ENCODE measurements at regions not wholly inside any gene's neighbourhood (a gene's known extent, or its start where the extent isn't known, plus 50 kb on each side); places are given as distances from the start of the nearest gene placed in this dataset.

GRCh38 chr3:153001210-153002078 lies 160.6 kb upstream of the RAP2B start:
- intact Hi-C loops (cut with DNase I, micrococcal nuclease) = no loop called here
- ATAC-seq (peak; percentile 19), DNase-seq (no peak)

DNA sequence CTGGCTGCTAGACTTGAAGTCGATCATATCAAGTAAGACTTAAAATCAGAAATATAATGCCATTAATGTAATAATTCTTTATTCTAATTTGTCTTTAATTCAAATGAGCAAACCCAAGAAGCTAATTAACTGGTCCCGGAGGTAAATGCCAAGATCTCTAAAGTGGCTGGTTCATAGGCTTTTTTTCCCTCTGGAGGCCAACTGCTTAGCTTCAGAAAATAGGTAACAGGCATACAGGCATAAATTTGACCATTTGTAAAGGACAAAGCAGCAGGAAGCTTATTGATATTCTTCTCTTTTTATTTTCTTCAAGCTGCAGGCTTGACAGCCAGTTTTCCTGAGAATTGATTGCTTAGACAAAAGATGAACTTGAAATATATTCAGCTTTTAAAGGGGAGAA lies 158.6 kb upstream of the RAP2B start:
- intact Hi-C loops (cut with DNase I, micrococcal nuclease) = no loop called here
- no peak for DNase-seq
- ATAC-seq = no peak

- ATAC-seq (peak; percentile 79), DNase-seq (no peak)
- intact Hi-C loops (cut with DNase I, micrococcal nuclease) = no loop called here
Observed at GRCh38 chr3:153003862-153004261, 158.2 kb upstream of the RAP2B start.

GRCh38 chr3:153008226-153008625 lies 153.8 kb upstream of the RAP2B start:
- no peak for ATAC-seq

DNA sequence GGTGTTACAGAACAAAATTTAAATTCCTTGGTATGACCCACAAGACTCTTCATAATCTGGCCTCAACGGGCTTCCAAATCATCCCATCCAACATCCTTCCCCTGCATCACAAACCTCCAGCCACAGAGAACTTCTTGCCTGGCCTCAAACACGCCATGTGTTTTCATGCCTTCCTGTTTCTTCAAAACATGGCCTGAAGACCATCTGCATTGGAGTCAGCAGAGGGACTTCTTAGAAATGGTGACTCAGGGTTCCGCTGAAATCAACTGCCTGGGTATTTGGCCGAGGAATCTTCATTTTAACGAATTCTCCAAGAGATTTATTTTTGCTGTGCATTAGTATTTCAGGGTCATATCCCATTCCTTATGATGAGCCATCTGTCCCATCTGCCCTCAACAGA lies 138.1 kb upstream of the RAP2B start:
- DNase-seq (no peak), ATAC-seq (no peak)
- intact Hi-C loops (cut with DNase I, micrococcal nuclease) = loop anchor here in 1 of 2 donors (10.0 kb wide), 1 partner anchor 751 kb away; no protein-coding TSS in a partner anchor

More at GRCh38 chr3:153008226-153008625, 153.8 kb upstream of the RAP2B start:
- DNase-seq = no peak
- intact Hi-C loops (cut with DNase I, micrococcal nuclease) = no loop called here

DNA sequence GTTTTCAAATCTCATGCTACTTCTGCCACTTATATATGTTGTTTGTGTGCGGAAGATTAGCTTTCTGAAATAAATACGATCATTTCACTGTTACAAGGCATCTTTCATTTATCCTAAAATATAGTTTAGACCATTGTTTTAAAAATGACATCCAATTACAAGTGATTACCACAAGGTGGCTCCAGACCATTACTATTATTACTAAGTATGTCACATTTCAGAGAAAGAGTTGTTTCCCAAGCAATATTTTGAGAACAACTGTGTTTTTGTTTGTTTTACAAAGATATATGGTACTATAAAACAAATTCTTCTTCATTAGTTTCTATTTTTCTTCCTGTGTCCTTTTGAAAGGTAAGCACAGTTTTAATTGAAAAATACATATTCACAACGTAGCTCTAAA lies 136.0 kb upstream of the RAP2B start:
- intact Hi-C loops (cut with DNase I, micrococcal nuclease) = loop anchor here in 1 of 2 donors (10.0 kb wide), 1 partner anchor 749 kb away; no protein-coding TSS in a partner anchor
- ATAC-seq = no peak
- no peak for DNase-seq

DNA sequence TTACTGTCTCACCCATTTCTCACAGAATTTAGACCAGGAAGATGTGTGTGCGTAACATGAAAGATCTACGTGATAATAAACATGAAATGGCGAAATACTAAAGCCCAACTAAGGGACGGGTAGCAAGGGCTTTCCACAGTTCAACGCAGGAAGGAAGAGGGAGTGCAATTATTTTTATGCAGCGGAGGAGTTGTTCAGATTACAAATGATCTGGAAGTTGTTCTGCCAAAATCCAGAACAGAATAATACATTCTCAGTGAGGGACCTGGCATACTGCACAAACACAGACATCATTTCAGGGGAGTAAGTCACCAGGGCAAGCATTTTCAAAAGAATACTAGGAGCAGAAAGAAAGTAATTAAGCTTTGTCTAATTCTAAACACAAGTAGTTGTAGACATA lies 133.6 kb upstream of the RAP2B start:
- DNase-seq = no peak
- ATAC-seq = no peak
- intact Hi-C loops (cut with DNase I, micrococcal nuclease) = loop anchor here in 1 of 2 donors (10.0 kb wide), 1 partner anchor 746 kb away; no protein-coding TSS in a partner anchor

GRCh38 chr3:153029350-153029749 lies 132.7 kb upstream of the RAP2B start:
- ATAC-seq (no peak), DNase-seq (no peak)
- intact Hi-C loops (cut with DNase I, micrococcal nuclease) = loop anchor here in 1 of 2 donors (10.0 kb wide), 1 partner anchor 745 kb away; no protein-coding TSS in a partner anchor

- DNase-seq = no peak
- no peak for ATAC-seq
- intact Hi-C loops (cut with DNase I, micrococcal nuclease) = no loop called here
Observed at GRCh38 chr3:153032891-153033290, 129.1 kb upstream of the RAP2B start.

DNA sequence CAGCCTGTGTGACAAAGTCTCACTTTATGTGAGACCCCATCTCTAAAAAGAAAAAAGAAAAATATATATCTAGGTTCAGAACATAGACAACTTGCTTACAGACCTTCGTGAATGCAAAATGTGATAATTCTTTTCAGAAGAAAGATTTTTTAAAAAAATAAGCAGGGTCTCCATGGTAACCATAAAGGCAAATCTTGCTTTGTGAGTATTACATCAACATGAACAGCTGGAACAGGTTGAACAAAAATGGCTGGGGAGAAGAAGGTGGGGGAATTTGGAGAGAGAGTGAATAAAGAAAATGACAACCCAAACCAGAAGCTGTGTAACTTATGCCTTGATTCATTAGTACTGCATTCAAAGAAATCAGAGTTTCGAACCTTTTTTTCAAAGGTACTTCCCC lies 125.2 kb upstream of the RAP2B start:
- no peak for DNase-seq
- intact Hi-C loops (cut with DNase I, micrococcal nuclease) = no loop called here
- no peak for ATAC-seq

DNA sequence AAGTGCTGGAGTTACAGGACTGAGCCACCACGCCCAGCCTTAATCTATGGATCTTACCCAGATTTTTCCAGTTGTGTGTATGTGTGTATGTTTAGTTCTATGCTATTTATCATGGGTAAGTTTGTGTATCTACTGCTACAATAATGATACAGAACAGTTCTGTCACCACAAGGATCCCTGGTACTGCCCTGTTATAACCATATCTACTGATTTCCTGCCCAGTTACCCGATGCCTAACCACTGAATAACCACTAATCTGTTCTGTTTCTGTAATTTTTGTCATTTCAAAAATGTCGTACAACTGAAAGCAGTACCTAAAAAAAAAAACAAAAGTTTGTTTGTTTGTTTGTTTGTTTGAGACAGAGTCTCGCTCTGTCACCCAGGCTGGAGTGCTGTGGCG lies 123.7 kb upstream of the RAP2B start:
- no peak for ATAC-seq
- no peak for DNase-seq
- intact Hi-C loops (cut with DNase I, micrococcal nuclease) = no loop called here

DNA sequence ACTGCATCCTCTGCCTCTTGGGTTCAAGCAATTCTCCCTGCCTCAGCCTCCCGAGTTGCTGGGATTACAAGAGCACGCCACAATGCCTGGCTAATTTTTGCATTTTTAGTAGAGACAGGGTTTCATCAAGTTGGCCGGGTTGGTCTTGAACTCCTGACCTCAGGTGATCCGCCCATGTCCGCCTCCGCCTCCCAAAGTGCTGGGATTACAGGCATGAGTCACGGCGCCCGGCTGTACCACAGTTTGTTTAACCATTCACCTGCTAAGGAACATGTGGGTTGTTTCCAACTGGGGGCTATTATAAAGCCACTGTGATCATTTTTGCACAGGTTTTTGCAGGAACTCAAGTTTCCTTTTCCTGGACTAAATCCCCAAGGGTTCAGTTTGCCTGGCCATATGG lies 123.2 kb upstream of the RAP2B start:
- intact Hi-C loops (cut with DNase I, micrococcal nuclease) = no loop called here
- DNase-seq (peak in 1 of 2 donors; percentile 23), ATAC-seq (peak; percentile 50)

DNA sequence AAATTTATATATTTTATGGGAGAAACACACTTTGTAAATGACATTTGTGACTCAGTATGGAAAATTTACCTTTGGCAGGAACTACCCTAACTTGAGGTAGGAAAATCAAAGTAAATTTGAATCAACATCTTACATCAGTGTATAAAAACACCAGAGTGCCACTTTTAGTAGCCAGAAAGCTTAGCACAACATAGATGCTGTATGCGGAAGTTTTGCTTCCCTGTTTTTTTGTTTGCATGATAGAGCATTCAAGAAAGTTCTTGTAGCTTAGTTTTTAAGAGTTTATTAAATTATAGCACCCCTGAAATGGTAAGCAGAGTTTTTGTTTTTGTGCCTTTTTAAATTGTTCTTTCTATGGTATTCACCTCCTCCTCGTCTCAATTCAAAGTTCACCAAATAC lies 120.8 kb upstream of the RAP2B start:
- DNase-seq (no peak), ATAC-seq (no peak)
- intact Hi-C loops (cut with DNase I, micrococcal nuclease) = loop anchor here in 1 of 2 donors (10.0 kb wide), 3 partner anchors 124 to 724 kb away; partner anchors contain the start of gene RAP2B

GRCh38 chr3:153042088-153042487 lies 119.9 kb upstream of the RAP2B start:
- intact Hi-C loops (cut with DNase I, micrococcal nuclease) = loop anchor here in 1 of 2 donors (10.0 kb wide), 3 partner anchors 123 to 723 kb away; partner anchors contain the start of gene RAP2B
- ATAC-seq (no peak), DNase-seq (no peak)

- no peak for ATAC-seq
- DNase-seq = no peak
- intact Hi-C loops (cut with DNase I, micrococcal nuclease) = loop anchor here in 1 of 2 donors (10.0 kb wide), 3 partner anchors 121 to 721 kb away; partner anchors contain the start of gene RAP2B
Observed at GRCh38 chr3:153043729-153044328, 118.2 kb upstream of the RAP2B start.

DNA sequence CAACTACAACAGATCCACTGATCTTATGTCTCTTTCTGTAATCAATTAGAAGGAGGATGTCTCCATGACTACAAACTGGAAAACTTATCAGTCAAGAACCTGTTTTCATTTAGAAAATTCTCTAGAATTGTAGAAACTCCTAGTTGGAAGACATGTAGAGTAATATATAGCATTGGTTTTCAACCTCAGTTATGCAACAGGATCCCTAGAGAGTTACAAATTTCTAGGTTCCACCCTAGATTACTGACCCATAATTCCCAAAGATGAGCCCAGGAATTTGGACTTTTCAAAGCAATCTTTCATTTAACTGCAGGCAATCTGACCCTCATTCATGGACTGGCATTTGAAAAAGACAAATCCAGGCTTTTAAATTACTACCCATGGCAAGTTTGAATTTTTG lies 116.9 kb upstream of the RAP2B start:
- DNase-seq (no peak), ATAC-seq (no peak)
- intact Hi-C loops (cut with DNase I, micrococcal nuclease) = loop anchor here in 1 of 2 donors (10.0 kb wide), 3 partner anchors 120 to 720 kb away; partner anchors contain the start of gene RAP2B

- ATAC-seq (no peak), DNase-seq (no peak)
- intact Hi-C loops (cut with DNase I, micrococcal nuclease) = no loop called here
Observed at GRCh38 chr3:153050978-153051377, 111.0 kb upstream of the RAP2B start.

DNA sequence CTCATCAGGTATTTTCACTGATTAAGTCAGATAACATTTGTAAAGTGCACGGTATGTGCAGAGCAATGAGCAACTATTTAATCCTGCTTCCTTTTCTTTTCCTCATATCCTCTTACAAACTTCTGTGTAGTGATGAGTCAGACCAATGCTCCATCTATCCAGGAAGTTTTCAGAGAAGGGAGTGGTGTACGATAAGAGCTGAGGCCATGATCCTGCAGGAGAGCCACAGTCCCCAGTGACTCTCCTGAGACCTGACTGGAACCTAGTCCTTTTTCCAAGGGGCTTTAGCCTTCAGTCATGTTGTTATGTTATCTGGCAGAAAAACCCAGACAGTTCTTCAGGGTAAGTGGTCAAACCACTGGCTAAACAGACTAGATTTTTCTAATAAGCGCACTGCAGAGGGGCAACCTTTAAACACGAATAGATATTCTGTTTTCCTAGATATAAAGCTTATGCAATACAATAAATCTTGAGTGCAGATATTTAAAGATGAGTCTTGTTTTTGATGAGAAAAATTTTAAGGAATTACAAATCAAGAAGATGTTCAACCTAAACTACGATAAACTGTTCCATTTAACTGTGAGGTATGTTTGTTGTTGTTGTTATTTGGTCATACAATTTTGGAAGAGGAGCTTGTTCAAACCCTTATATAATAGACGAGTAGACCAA lies 110.5 kb upstream of the RAP2B start:
- ATAC-seq (peak; percentile 97), DNase-seq (no peak)
- intact Hi-C loops (cut with DNase I, micrococcal nuclease) = no loop called here

DNA sequence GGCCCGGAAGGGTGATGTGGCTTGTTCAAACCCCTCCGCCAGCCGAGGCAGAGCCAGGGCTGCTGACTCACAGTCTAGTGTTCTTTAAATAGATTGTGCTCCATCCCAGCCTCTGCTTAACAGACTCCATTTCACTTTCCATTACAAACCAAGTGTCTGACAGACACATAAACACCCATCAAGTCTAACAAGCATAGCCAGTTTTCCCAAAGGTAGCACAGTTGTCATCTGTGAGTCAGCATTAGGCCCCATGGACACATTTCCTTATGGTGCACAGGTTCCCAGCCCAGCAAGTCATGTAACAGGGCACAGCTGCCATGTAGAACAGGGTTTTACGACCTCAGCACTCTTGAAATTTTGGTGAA lies 109.9 kb upstream of the RAP2B start:
- peak; percentile 91 for ATAC-seq
- peak; percentile 21 to 43 for DNase-seq
- intact Hi-C loops (cut with DNase I, micrococcal nuclease) = no loop called here
